Mesendoderm (in vitro differentiated cells): ENCODE measurements at regions not wholly inside any gene's neighbourhood (a gene's known extent, or its start where the extent isn't known, plus 50 kb on each side); places are given as distances from the start of the nearest gene placed in this dataset.

Source experiments
- DNase-seq: peaks from one replicate; pipeline ENCODE4 v3.0.0; 2013
- H2AK5ac ChIP-seq: 2 replicates; pipeline ENCODE4 v1.6.1; 2013; ENCODE audit warnings: low read length, inconsistent platforms
- H2BK120ac ChIP-seq: 2 replicates; pipeline ENCODE4 v1.6.1; 2013; ENCODE audit warnings: low read depth, mild to moderate bottlenecking, low read length, moderate library complexity, mixed read lengths
- H2BK15ac ChIP-seq: replicated peaks from 2 replicates; pipeline ENCODE4 v1.6.1; 2013; ENCODE audit warnings: low read depth, mild to moderate bottlenecking, moderate library complexity
- H2BK5ac ChIP-seq: 2 replicates; pipeline ENCODE4 v1.6.1; 2013; ENCODE audit warnings: low read length, inconsistent platforms
- H3K18ac ChIP-seq: 2 replicates; pipeline ENCODE4 v1.6.1; 2013; ENCODE audit warnings: mild to moderate bottlenecking, low read length, mixed read lengths
- H3K23ac ChIP-seq: one replicate; pipeline ENCODE4 v1.6.1; 2013; ENCODE audit warnings: low read length
- H3K27ac ChIP-seq: 2 replicates; pipeline ENCODE4 v1.5.1; 2013; ENCODE audit warnings: low read depth, mild to moderate bottlenecking, inconsistent platforms, low read length, moderate library complexity
- H3K27me3 ChIP-seq: 2 replicates; pipeline ENCODE4 v1.6.1; 2013; ENCODE audit warnings: low read length, control low read depth, mild to moderate bottlenecking, inconsistent platforms; ENCODE audit not compliant: insufficient read depth, poor library complexity
- H3K36me3 ChIP-seq: 2 replicates; pipeline ENCODE4 v1.6.1; 2013; ENCODE audit warnings: low read length, inconsistent platforms; ENCODE audit not compliant: control insufficient read depth, insufficient read depth
- H3K4ac ChIP-seq: one replicate; pipeline ENCODE4 v1.6.1; 2013; ENCODE audit warnings: low read depth, mild to moderate bottlenecking, low read length, moderate library complexity
- H3K4me1 ChIP-seq: 2 replicates; pipeline ENCODE4 v1.6.1; 2013; ENCODE audit warnings: low read depth, low read length, inconsistent platforms; ENCODE audit not compliant: control insufficient read depth
- H3K4me2 ChIP-seq: 2 replicates; pipeline ENCODE4 v1.6.1; 2013; ENCODE audit warnings: low read length
- H3K4me3 ChIP-seq: 2 replicates; pipeline ENCODE4 v1.5.1; 2013; ENCODE audit warnings: mild to moderate bottlenecking, low read length
- H3K56ac ChIP-seq: one replicate; pipeline ENCODE4 v1.6.1; 2013; ENCODE audit warnings: low read length
- H3K79me1 ChIP-seq: 2 replicates; pipeline ENCODE4 v1.6.1; 2013; ENCODE audit warnings: low read length, inconsistent platforms
- H3K79me2 ChIP-seq: 2 replicates; pipeline ENCODE4 v1.6.1; 2013; ENCODE audit warnings: mild to moderate bottlenecking, low read length; ENCODE audit not compliant: control insufficient read depth, insufficient read depth
- H3K9ac ChIP-seq: 2 replicates; pipeline ENCODE4 v1.6.1; 2013; ENCODE audit warnings: low read length, inconsistent platforms
- H4K5ac ChIP-seq: one replicate; pipeline ENCODE4 v1.6.1; 2013; ENCODE audit warnings: low read length
- H4K8ac ChIP-seq: one replicate; pipeline ENCODE4 v1.6.1; 2013; ENCODE audit warnings: low read depth, mild to moderate bottlenecking, control low read depth, low read length, moderate library complexity
- WGBS: extraction: QIAGEN DNeasy Blood & Tissue Kit; methylation state at CpG from one replicate; pipeline ENCODE4 v1.1.7; 2013; ENCODE audit warnings: low lambda C conversion rate, missing lambda C conversion rate; ENCODE audit not compliant: insufficient coverage; ENCODE audit errors: extremely low coverage; 5-methylcytosine and 5-hydroxymethylcytosine counted together

DNA sequence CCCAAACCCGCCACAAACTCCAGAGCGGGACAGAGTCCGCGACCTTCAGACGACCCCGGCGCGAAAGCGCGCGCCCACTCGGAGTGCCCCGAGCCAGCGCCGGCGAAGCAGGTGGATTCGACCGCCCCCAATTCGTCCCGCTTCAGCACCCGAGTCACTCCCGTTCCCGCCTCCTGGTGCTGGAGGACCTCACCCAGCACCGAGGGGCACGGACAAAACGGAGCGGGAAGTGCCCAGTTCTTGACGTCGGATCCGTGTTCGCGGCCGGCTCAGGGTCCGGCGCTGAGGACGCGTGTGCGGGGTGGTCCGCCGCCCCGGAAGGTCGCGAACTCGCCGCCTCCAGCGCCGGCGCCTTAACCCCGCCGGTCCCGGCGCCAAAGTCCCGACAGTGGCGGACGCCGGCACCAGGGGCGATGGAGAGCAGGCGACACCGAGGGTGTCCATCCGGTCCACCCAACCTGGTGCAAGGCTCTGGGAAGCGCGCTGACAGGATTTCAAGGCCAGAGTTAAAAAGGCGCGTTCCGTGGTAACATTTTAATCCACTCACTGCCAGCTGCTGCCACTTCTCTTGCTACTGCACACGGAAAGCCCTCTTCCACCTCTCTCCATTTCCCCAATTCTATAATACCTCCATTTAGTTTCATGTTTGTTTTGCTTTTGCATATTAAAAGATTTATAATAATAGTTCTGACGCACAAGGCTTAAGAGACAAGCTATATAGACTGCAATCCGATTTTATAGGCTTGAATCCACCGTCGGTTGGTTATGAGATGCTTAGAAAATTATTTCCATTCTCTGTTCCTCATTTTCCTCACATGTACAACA is 240.0 kb upstream of the CPNE8 start:
- Histone ChIP-seq H3K27ac (no peak overlapping the region), H3K79me2 (no peaks in the 10 kb centered on the region), H3K36me3 (no peaks in the 10 kb centered on the region), H3K79me1 (no peaks in the 10 kb centered on the region), H3K23ac (no peak overlapping the region), H2AK5ac (no peak overlapping the region), H3K9ac (no peak overlapping the region), H2BK120ac (no peak overlapping the region), H3K18ac (no peak overlapping the region), H3K27me3 (no peaks in the 10 kb centered on the region), H3K56ac (peak overlapping the region; percentile 77), H4K5ac (no peak overlapping the region), H2BK15ac (no peak overlapping the region), H2BK5ac (no peak overlapping the region), H3K4me3 (peak overlapping the region; percentile 4), H3K4ac (no peak overlapping the region), H4K8ac (no peak overlapping the region), H3K4me1 (no peaks in the 10 kb centered on the region), H3K4me2 (peak overlapping the region; percentile 17)
- WGBS: no CpG with 5 or more reads among the region's 70 CpGs
- DNase-seq: peak; percentile 61

DNA sequence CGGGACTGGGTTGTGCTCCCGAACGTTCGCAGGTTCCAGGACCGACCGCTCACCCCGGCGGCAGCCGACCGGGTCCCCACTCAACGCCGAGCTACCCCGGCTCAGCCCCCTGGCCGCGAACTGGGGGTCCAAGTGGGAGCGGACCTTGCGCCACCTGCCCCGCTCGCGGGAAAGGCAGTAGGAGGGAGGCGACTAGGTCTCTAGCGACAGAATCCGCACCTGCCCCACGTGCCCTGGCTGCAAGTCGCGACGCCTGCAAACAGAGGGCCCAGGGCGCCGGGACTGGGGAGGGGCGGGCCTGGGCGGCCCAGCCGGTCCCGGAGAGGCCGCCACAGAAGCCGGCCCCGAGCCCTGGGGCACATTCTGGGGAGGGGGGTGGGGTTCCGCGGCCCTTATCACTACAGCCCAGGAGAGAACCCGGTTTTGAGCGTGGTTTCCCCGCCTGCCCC is 239.2 kb upstream of the CPNE8 start:
- no CpG with 5 or more reads among the region's 41 CpGs for WGBS
- DNase-seq: no peak
- H3K56ac ChIP-seq: no peak overlapping the region
- no peak overlapping the region for H2BK15ac ChIP-seq
- H3K4me1 ChIP-seq: no peaks in the 10 kb centered on the region
- no peaks in the 10 kb centered on the region for H3K27me3 ChIP-seq
- H3K4ac ChIP-seq: no peak overlapping the region
- no peak overlapping the region for H3K27ac ChIP-seq
- no peak overlapping the region for H2BK120ac ChIP-seq
- H4K8ac ChIP-seq: no peak overlapping the region
- H3K36me3 ChIP-seq: no peaks in the 10 kb centered on the region
- no peak overlapping the region for H2AK5ac ChIP-seq
- H3K4me3 ChIP-seq: no peak overlapping the region
- no peak overlapping the region for H3K9ac ChIP-seq
- H3K4me2 ChIP-seq: no peak overlapping the region
- H3K79me1 ChIP-seq: no peaks in the 10 kb centered on the region
- H3K23ac ChIP-seq: no peak overlapping the region
- no peak overlapping the region for H4K5ac ChIP-seq
- H3K18ac ChIP-seq: no peak overlapping the region
- H2BK5ac ChIP-seq: no peak overlapping the region
- no peaks in the 10 kb centered on the region for H3K79me2 ChIP-seq

DNA sequence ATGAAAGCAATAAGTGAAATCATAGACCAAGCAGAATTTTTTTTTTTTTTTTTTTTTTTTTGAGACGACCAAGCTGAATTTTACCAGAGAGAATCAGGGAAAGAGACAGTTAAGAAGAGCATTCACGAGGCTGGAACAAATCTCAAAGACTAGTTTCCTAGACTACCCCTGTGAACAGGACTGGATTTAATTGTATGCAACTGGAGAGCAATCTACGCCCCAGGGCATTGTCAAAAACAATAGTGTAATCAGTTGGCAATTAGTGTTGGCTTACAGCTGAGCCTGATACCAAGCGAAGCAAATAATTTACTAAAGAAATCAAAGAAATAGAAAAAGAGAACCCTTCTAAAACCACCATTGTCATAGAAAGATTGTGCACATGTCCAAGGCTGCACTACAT is 232.9 kb upstream of the CPNE8 start:
- Histone ChIP-seq H3K79me2 (no peaks in the 10 kb centered on the region), H3K36me3 (no peaks in the 10 kb centered on the region), H3K9ac (no peak overlapping the region), H2AK5ac (no peak overlapping the region), H3K27ac (no peak overlapping the region), H3K4ac (no peak overlapping the region), H2BK15ac (no peak overlapping the region), H3K4me3 (no peak overlapping the region), H3K79me1 (no peaks in the 10 kb centered on the region), H3K4me1 (peaks cover 6% of the 10 kb centered on the region), H2BK5ac (peak overlapping the region; percentile 35), H3K56ac (no peak overlapping the region), H4K8ac (no peak overlapping the region), H4K5ac (no peak overlapping the region), H3K4me2 (no peak overlapping the region), H3K27me3 (no peaks in the 10 kb centered on the region), H3K23ac (no peak overlapping the region), H2BK120ac (no peak overlapping the region), H3K18ac (peak overlapping the region; percentile 18)
- peak; percentile 82 for DNase-seq
- WGBS: no CpG with 5 or more reads among the region's 4 CpGs

GRCh38 chr12:39127401-39127800 is 222.0 kb upstream of the CPNE8 start:
- no peaks in the 10 kb centered on the region for H3K27me3 ChIP-seq
- peaks cover 13% of the 10 kb centered on the region for H3K4me1 ChIP-seq
- no peak overlapping the region for H3K9ac ChIP-seq
- H3K4me3 ChIP-seq: no peak overlapping the region
- no peak overlapping the region for H2BK120ac ChIP-seq
- no peak overlapping the region for H3K4ac ChIP-seq
- peak overlapping the region; percentile 59 for H3K56ac ChIP-seq
- no peak overlapping the region for H2BK15ac ChIP-seq
- H3K27ac ChIP-seq: no peak overlapping the region
- H3K36me3 ChIP-seq: no peaks in the 10 kb centered on the region
- H2AK5ac ChIP-seq: peak overlapping the region; percentile 57
- H3K18ac ChIP-seq: peak overlapping the region; percentile 95
- H3K4me2 ChIP-seq: no peak overlapping the region
- no peak overlapping the region for H4K5ac ChIP-seq
- H4K8ac ChIP-seq: no peak overlapping the region
- no peaks in the 10 kb centered on the region for H3K79me2 ChIP-seq
- no peaks in the 10 kb centered on the region for H3K79me1 ChIP-seq
- H3K23ac ChIP-seq: no peak overlapping the region
- peak; percentile 62 for DNase-seq
- H2BK5ac ChIP-seq: no peak overlapping the region
- WGBS: no CpG with 5 or more reads among the region's 4 CpGs

DNA sequence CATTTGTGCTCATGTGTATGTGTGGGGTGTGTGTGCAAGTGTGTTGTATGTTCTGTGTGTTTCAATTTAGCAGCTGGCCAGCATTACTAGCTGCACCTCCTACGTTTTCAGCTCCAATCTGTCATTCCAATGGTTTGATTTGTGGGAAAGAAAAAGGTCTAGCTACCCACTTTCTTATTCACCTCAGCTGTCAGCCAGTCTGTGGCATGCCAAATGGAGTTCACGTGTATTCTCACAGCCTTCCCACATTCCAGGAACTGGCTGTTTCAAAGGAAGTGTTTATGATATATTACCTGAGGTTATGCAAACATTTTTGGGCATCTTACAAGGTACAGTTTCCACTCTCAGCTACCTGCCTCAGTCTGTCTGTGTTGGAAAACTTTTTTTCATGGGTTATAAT is 220.2 kb upstream of the CPNE8 start:
- H2BK120ac ChIP-seq: no peak overlapping the region
- H4K8ac ChIP-seq: no peak overlapping the region
- H3K36me3 ChIP-seq: no peaks in the 10 kb centered on the region
- H3K27ac ChIP-seq: no peak overlapping the region
- H3K79me1 ChIP-seq: no peaks in the 10 kb centered on the region
- H3K18ac ChIP-seq: no peak overlapping the region
- H3K23ac ChIP-seq: no peak overlapping the region
- no peak overlapping the region for H3K4me2 ChIP-seq
- peak overlapping the region; percentile 85 for H2AK5ac ChIP-seq
- H4K5ac ChIP-seq: no peak overlapping the region
- no peak for DNase-seq
- no peak overlapping the region for H3K9ac ChIP-seq
- no CpG with 5 or more reads among the region's 2 CpGs for WGBS
- H3K4ac ChIP-seq: no peak overlapping the region
- H3K56ac ChIP-seq: peak overlapping the region; percentile 40
- H3K4me1 ChIP-seq: peaks cover 16% of the 10 kb centered on the region
- H3K79me2 ChIP-seq: no peaks in the 10 kb centered on the region
- H2BK15ac ChIP-seq: no peak overlapping the region
- H2BK5ac ChIP-seq: peak overlapping the region; percentile 26
- H3K4me3 ChIP-seq: no peak overlapping the region
- H3K27me3 ChIP-seq: no peaks in the 10 kb centered on the region
